SK-N-SH (cell line): ENCODE measurements at regions not wholly inside any gene's neighbourhood (a gene's known extent, or its start where the extent isn't known, plus 50 kb on each side); places are given as distances from the start of the nearest gene placed in this dataset.

Experiments used
- CTCF ChIA-PET: fragments of 300-600, 350-600 bp; formaldehyde crosslinking; extraction: SDS; loops from one replicate; lab custom pipeline; 2021; lab: Yijun Ruan, JAX
- POLR2A ChIA-PET: fragments of 350-600 bp; sonication (Branson Sonifier 250); formaldehyde crosslinking; extraction: SDS; loops from one replicate; lab custom pipeline; 2020; ENCODE audit warnings: antibody characterized with exemption, inconsistent platforms; lab: Yijun Ruan, JAX
- DNase-seq: peaks from one replicate; pipeline ENCODE4 v3.0.0; 2012
- H2AFZ ChIP-seq: fragments of 200-600 bp; sonication (generic); 2 replicates; pipeline ENCODE4 v1.8.1; 2016; ENCODE audit warnings: antibody characterized with exemption, mild to moderate bottlenecking, low read depth
- H3F3A ChIP-seq: fragments of 200-600 bp; sonication (generic); replicated peaks from 2 replicates; pipeline ENCODE3; 2016; ENCODE audit warnings: antibody characterized with exemption, mild to moderate bottlenecking; ENCODE audit not compliant: insufficient read depth
- H3K27ac ChIP-seq, 2 experiments: fragments of 200-500 bp in 1 of 2; fragments of 200-600 bp in 1 of 2; sonication (Bioruptor generic) in 1 of 2; sonication (generic), shearing (Covaris generic) in 1 of 2; 2 replicates each; pipeline versions ENCODE4 v1.5.1 to v1.6.1; 2014 to 2016; ENCODE audit warnings: low read depth in 2 of 2, inconsistent platforms in 1 of 2, low read length in 1 of 2, mild to moderate bottlenecking in 1 of 2, mixed read lengths in 1 of 2
- H3K27me3 ChIP-seq: fragments of 200-600 bp; sonication (generic), shearing (Covaris generic); 2 replicates; pipeline ENCODE4 v1.6.1; 2016; ENCODE audit warnings: mixed run types; ENCODE audit not compliant: insufficient read depth
- H3K36me3 ChIP-seq, 2 experiments: fragments of 200-500 bp in 1 of 2; fragments of 200-600 bp in 1 of 2; sonication (Bioruptor generic) in 1 of 2; sonication (generic) in 1 of 2; replicated peaks in 1 of 2; 2 replicates each; pipeline versions ENCODE3 to v1.5.1; 2014 to 2016; ENCODE audit warnings: low read length in 1 of 2, mild to moderate bottlenecking in 1 of 2; ENCODE audit not compliant: insufficient read depth in 2 of 2, control insufficient read depth in 1 of 2
- H3K4me1 ChIP-seq, 2 experiments: fragments of 200-500 bp in 1 of 2; fragments of 200-600 bp in 1 of 2; sonication (Bioruptor generic) in 1 of 2; sonication (generic), shearing (Covaris generic) in 1 of 2; 2 replicates each; pipeline versions ENCODE4 v1.5.1 to v1.6.1; 2014 to 2016; ENCODE audit warnings: low read depth in 1 of 2, low read length in 1 of 2, mixed run types in 1 of 2; ENCODE audit not compliant: insufficient read depth in 2 of 2, control insufficient read depth in 1 of 2
- H3K4me2 ChIP-seq: fragments of 200-600 bp; sonication (generic), shearing (Covaris generic); 2 replicates; pipeline ENCODE4 v1.6.1; 2017; ENCODE audit warnings: mixed run types
- H3K4me3 ChIP-seq, 2 experiments: fragments of 200-500 bp in 1 of 2; fragments of 200-600 bp in 1 of 2; sonication (Bioruptor generic) in 1 of 2; sonication (generic), shearing (Covaris generic) in 1 of 2; 2 replicates each; pipeline versions ENCODE4 v1.5.1 to v1.8.1; 2014 to 2016; ENCODE audit warnings: low read depth in 2 of 2, inconsistent platforms in 1 of 2, low read length in 1 of 2, mild to moderate bottlenecking in 1 of 2, mixed read lengths in 1 of 2, moderate library complexity in 1 of 2
- H3K79me2 ChIP-seq: fragments of 200-600 bp; sonication (generic); 2 replicates; pipeline ENCODE4 v1.8.1; 2017; ENCODE audit warnings: mild to moderate bottlenecking; ENCODE audit not compliant: insufficient read depth
- H3K9ac ChIP-seq: fragments of 200-600 bp; sonication (generic); 2 replicates; pipeline ENCODE4 v1.6.1; 2017; ENCODE audit warnings: mixed run types
- H3K9me2 ChIP-seq: fragments of 200-600 bp; sonication (generic); 2 replicates; pipeline ENCODE4 v1.6.1; 2017; ENCODE audit warnings: mixed run types
- H3K9me3 ChIP-seq: fragments of 200-600 bp; sonication (generic); 2 replicates; pipeline ENCODE4 v1.6.1; 2017; ENCODE audit warnings: mixed run types, mild to moderate bottlenecking, moderate library complexity
- H4K20me1 ChIP-seq: fragments of 200-600 bp; sonication (generic); 2 replicates; pipeline ENCODE4 v1.6.1; 2017; ENCODE audit warnings: mild to moderate bottlenecking, mixed run types; ENCODE audit not compliant: insufficient read depth
- CHD2 ChIP-seq: fragments of 150-350 bp; IDR thresholded peaks from 2 replicates; pipeline ENCODE4 v1.6.1; 2018; ENCODE audit warnings: low read length; ENCODE audit not compliant: partially characterized antibody
- CTCF ChIP-seq: fragments of 200-600 bp; sonication (generic); IDR thresholded peaks from 2 replicates; pipeline ENCODE4 v1.6.1; 2017; ENCODE audit warnings: antibody characterized with exemption, mild to moderate bottlenecking, moderate library complexity
- ELF1 ChIP-seq: IDR thresholded peaks from 2 replicates; pipeline ENCODE4 v1.4.0; 2012
- EP300 ChIP-seq, 2 experiments: IDR thresholded peaks; 2 replicates each; pipeline versions ENCODE4 v1.4.0 to v1.6.1; 2012; ENCODE audit warnings: borderline replicate concordance in 1 of 2, low read depth in 1 of 2, low read length in 1 of 2
- EZH2phosphoT487 ChIP-seq: fragments of 200-600 bp; sonication (generic); IDR thresholded peaks from 2 replicates; pipeline ENCODE4 v1.6.1; 2017; ENCODE audit warnings: low read depth, mixed run types, mild to moderate bottlenecking, antibody characterized with exemption, moderate library complexity, borderline replicate concordance
- FOSL2 ChIP-seq: IDR thresholded peaks from 2 replicates; pipeline ENCODE4 v1.4.0; 2012; ENCODE audit warnings: low read depth, mild to moderate bottlenecking, moderate library complexity, borderline replicate concordance
- FOXJ3 ChIP-seq: sonication (generic); formaldehyde crosslinking; IDR thresholded peaks from 2 replicates; pipeline ENCODE4 v1.5.1; 2020; ENCODE audit warnings: mild to moderate bottlenecking, missing genetic modification reagents
- FOXM1 ChIP-seq: IDR thresholded peaks from 2 replicates; pipeline ENCODE4 v1.4.0; 2012; ENCODE audit warnings: low read depth, mild to moderate bottlenecking
- GATA2 ChIP-seq: sonication (generic); formaldehyde crosslinking; IDR thresholded peaks from 2 replicates; pipeline ENCODE4 v1.5.0; 2020; ENCODE audit warnings: mild to moderate bottlenecking, missing genetic modification reagents
- IRF3 ChIP-seq: fragments of 150-350 bp; IDR thresholded peaks from 2 replicates; pipeline ENCODE4 v1.6.1; 2016; ENCODE audit warnings: mild to moderate bottlenecking, low read depth, low read length
- NRF1 ChIP-seq: IDR thresholded peaks from 2 replicates; pipeline ENCODE4 v1.6.1; 2012; ENCODE audit warnings: low read depth, mild to moderate bottlenecking, low read length
- POLR2AphosphoS5 ChIP-seq: IDR thresholded peaks from 2 replicates; pipeline ENCODE4 v1.6.1; 2012; ENCODE audit warnings: low read depth, low read length
- RCOR1 ChIP-seq: fragments of 150-350 bp; IDR thresholded peaks from 2 replicates; pipeline ENCODE4 v1.6.1; 2017; ENCODE audit warnings: antibody characterized with exemption, low read length
- RFX5 ChIP-seq: IDR thresholded peaks from 2 replicates; pipeline ENCODE4 v1.6.1; 2012; ENCODE audit warnings: mild to moderate bottlenecking, improper control_type of control experiment, low read length
- TAF1 ChIP-seq: IDR thresholded peaks from 2 replicates; pipeline ENCODE4 v1.6.1; 2012; ENCODE audit warnings: low read depth, mild to moderate bottlenecking, low read length, moderate library complexity, borderline replicate concordance
- TCF12 ChIP-seq: IDR thresholded peaks from 2 replicates; pipeline ENCODE4 v1.4.0; 2012
- TEAD4 ChIP-seq: IDR thresholded peaks from 2 replicates; pipeline ENCODE4 v1.4.0; 2012; ENCODE audit warnings: mild to moderate bottlenecking, borderline replicate concordance; ENCODE audit not compliant: insufficient read depth
- USF1 ChIP-seq: IDR thresholded peaks from 2 replicates; pipeline ENCODE4 v1.4.0; 2012; ENCODE audit warnings: low read depth, borderline replicate concordance
- YY1 ChIP-seq: IDR thresholded peaks from 2 replicates; pipeline ENCODE4 v1.4.0; 2012; ENCODE audit warnings: low read depth, mild to moderate bottlenecking
- WGBS: methylation state at CpG from one replicate; pipeline ENCODE4 v1.1.6; 2017; ENCODE audit warnings: low lambda C conversion rate; 5-methylcytosine and 5-hydroxymethylcytosine counted together

- no peaks in the 10 kb centered on the region for H4K20me1 ChIP-seq
- TF ChIP-seq FOXJ3 (CRISPR knock-in tag) (no peak), IRF3 (no peak), TAF1 (no peak), FOSL2 (no peak)
- DNase-seq = no peak
- no peaks in the 10 kb centered on the region for H3K36me3 ChIP-seq
- ChIA-PET CTCF (no interaction called here), POLR2A (no interaction called here)
- H3K27me3 ChIP-seq = no peaks in the 10 kb centered on the region
- H3F3A ChIP-seq = no peaks in the 10 kb centered on the region
- no peaks in the 10 kb centered on the region for H3K9me2 ChIP-seq
- no peak overlapping the region for H3K4me3 ChIP-seq
- H3K27ac ChIP-seq = no peak overlapping the region
- no peaks in the 10 kb centered on the region for H3K4me1 ChIP-seq
- H3K79me2 ChIP-seq = no peaks in the 10 kb centered on the region
- H2AFZ ChIP-seq = no peak overlapping the region
- H3K4me2 ChIP-seq = no peak overlapping the region
- 26% methylated on average over 4 of the region's 4 CpGs for WGBS
- no peaks in the 10 kb centered on the region for H3K9me3 ChIP-seq
- no peak overlapping the region for H3K9ac ChIP-seq
These were observed 119.6 kb upstream of the GNPDA2 start for GRCh38 chr4:44845993-44846392.

GRCh38 chr4:44845309-44845708 lies 119.0 kb upstream of the GNPDA2 start:
- no peaks in the 10 kb centered on the region for H3K79me2 ChIP-seq
- H3F3A ChIP-seq = no peaks in the 10 kb centered on the region
- H3K9me2 ChIP-seq = no peaks in the 10 kb centered on the region
- no peaks in the 10 kb centered on the region for H4K20me1 ChIP-seq
- H3K4me3 ChIP-seq = no peak overlapping the region
- POLR2A ChIA-PET = no interaction called here
- no peak overlapping the region for H3K9ac ChIP-seq
- DNase-seq = no peak
- WGBS = 6% methylated on average over 1 of the region's 1 CpG
- H3K4me2 ChIP-seq = no peak overlapping the region
- H2AFZ ChIP-seq = no peak overlapping the region
- no peaks in the 10 kb centered on the region for H3K4me1 ChIP-seq
- H3K27me3 ChIP-seq = no peaks in the 10 kb centered on the region
- H3K27ac ChIP-seq = no peak overlapping the region
- H3K36me3 ChIP-seq = no peaks in the 10 kb centered on the region
- TF ChIP-seq CHD2 (no peak), POLR2AphosphoS5 (no peak)
- CTCF ChIA-PET = no interaction called here
- H3K9me3 ChIP-seq = no peaks in the 10 kb centered on the region

- Histone ChIP-seq H3K27me3 (no peaks in the 10 kb centered on the region), H3K9ac (no peak overlapping the region), H2AFZ (no peak overlapping the region), H3F3A (no peaks in the 10 kb centered on the region), H3K79me2 (no peaks in the 10 kb centered on the region), H3K4me3 (no peak overlapping the region), H3K36me3 (no peaks in the 10 kb centered on the region), H3K4me1 (no peaks in the 10 kb centered on the region), H3K4me2 (no peak overlapping the region), H3K9me3 (no peaks in the 10 kb centered on the region; the same call in 1 of the 2 replicates), H4K20me1 (no peaks in the 10 kb centered on the region), H3K9me2 (no peaks in the 10 kb centered on the region), H3K27ac (no peak overlapping the region)
- ChIA-PET CTCF (no interaction called here), POLR2A (no interaction called here)
- DNase-seq = no peak
- WGBS = 16% methylated on average over 4 of the region's 4 CpGs
- TF ChIP-seq FOXJ3 (CRISPR knock-in tag) (no peak), EP300 (IDR thresholded peaks at IDR 0.05; ENCODE audit: borderline replicate concordance in 1 of 2, low read depth in 1 of 2, low read length in 1 of 2) (no peak), POLR2AphosphoS5 (no peak), GATA2 (CRISPR knock-in tag) (no peak), TCF12 (no peak), USF1 (no peak), TEAD4 (no peak), RCOR1 (no peak), ELF1 (no peak), YY1 (no peak), FOSL2 (no peak), FOXM1 (no peak), RFX5 (no peak), EZH2phosphoT487 (no peak), NRF1 (no peak), CTCF (no peak)
These were observed 116.2 kb upstream of the GNPDA2 start for GRCh38 chr4:44842531-44842930.
